K562 (cell line): ENCODE measurements at regions not wholly inside any gene's neighbourhood (a gene's known extent, or its start where the extent isn't known, plus 50 kb on each side); places are given as distances from the start of the nearest gene placed in this dataset.

ENCODE experiments used
- ATAC-seq: fragments of 200-7000 bp; cut with Tn5 transposase; 3 replicates; pipeline ENCODE4 v1.9.1; 2020; ENCODE audit warnings: moderate library complexity
- BruUV-seq: library from RNA; stranded (reverse); fragments of 400-500 nt; replicated peaks from 2 replicates; lab custom pipeline; 2021; lab: Mats Ljungman, UMichigan
- CTCF ChIA-PET: fragments of 300-600 bp; formaldehyde crosslinking; extraction: SDS; loops from one replicate; lab custom pipeline; 2021; ENCODE audit warnings: low intra/inter-chr PET ratio; lab: Yijun Ruan, JAX
- POLR2A ChIA-PET: fragments of 300-600, 350-650 bp; sonication (Branson Sonifier 250); formaldehyde crosslinking; extraction: SDS; loops from one replicate; lab custom pipeline; 2021; ENCODE audit warnings: antibody characterized with exemption, inconsistent platforms; lab: Yijun Ruan, JAX
- DNase-seq, 4 experiments: peaks; one replicate each; pipeline versions ENCODE4 v3.0.0 to v3.0.0-alpha.2; 2011 to 2018; ENCODE audit warnings: low spot score in 3 of 4, mixed read lengths in 3 of 4; ENCODE audit errors: extremely low read depth in 1 of 4
- FAIRE-seq: peaks from 2 replicates; lab custom pipeline; 2011; peaks lifted over from hg19 to GRCh38; lab: Jason Lieb, UNC
- H2AFZ ChIP-seq: 2 replicates; pipeline ENCODE4 v1.6.0; 2011; ENCODE audit warnings: low read depth, low read length, control low read depth, inconsistent platforms
- H3K27ac ChIP-seq: fragments of 200-600 bp; 3 replicates; pipeline ENCODE4 v1.8.0; 2011; ENCODE audit warnings: low read depth, mild to moderate bottlenecking, control low read depth, inconsistent platforms, low read length, moderate library complexity, mixed read lengths; ENCODE audit errors: extremely low read depth
- H3K27me3 ChIP-seq, 2 experiments: fragments of 300-600 bp in 1 of 2; 2 replicates in 1 of 2; 3 replicates in 1 of 2; pipeline versions ENCODE4 v1.6.0 to v1.8.0; 2011; ENCODE audit warnings: inconsistent platforms in 2 of 2, low read length in 2 of 2, mild to moderate bottlenecking in 1 of 2, mixed read lengths in 1 of 2, moderate library complexity in 1 of 2; ENCODE audit not compliant: control insufficient read depth in 2 of 2, insufficient read depth in 2 of 2
- H3K36me3 ChIP-seq: fragments of 300-600 bp; 3 replicates; pipeline ENCODE4 v1.8.0; 2011; ENCODE audit warnings: mild to moderate bottlenecking, low read length, inconsistent platforms; ENCODE audit not compliant: control insufficient read depth, insufficient read depth
- H3K4me1 ChIP-seq, 2 experiments: fragments of 200-600 bp in 1 of 2; replicated peaks in 1 of 2; 2 replicates in 1 of 2; 3 replicates in 1 of 2; pipeline versions ENCODE4 v1.5.1 to v1.8.0; 2011; ENCODE audit warnings: inconsistent platforms in 2 of 2, low read length in 2 of 2, mild to moderate bottlenecking in 1 of 2, mixed read lengths in 1 of 2, moderate library complexity in 1 of 2; ENCODE audit not compliant: control insufficient read depth in 2 of 2, insufficient read depth in 2 of 2
- H3K4me2 ChIP-seq: 2 replicates; pipeline ENCODE4 v1.6.1; 2011; ENCODE audit warnings: low read length, control low read depth, inconsistent platforms, mixed read lengths; ENCODE audit not compliant: insufficient read depth
- H3K4me3 ChIP-seq: fragments of 200-600 bp; sonication (generic), shearing (Covaris generic); 2 replicates; pipeline ENCODE4 v1.5.1; 2016; ENCODE audit warnings: control low read depth, inconsistent platforms
- H3K79me2 ChIP-seq: fragments of 200-600 bp; 3 replicates; pipeline ENCODE4 v1.8.0; 2011; ENCODE audit warnings: low read length, inconsistent platforms; ENCODE audit not compliant: control insufficient read depth, insufficient read depth
- H3K9ac ChIP-seq, 2 experiments: 2 replicates each; pipeline versions ENCODE4 v1.6.0 to v1.6.1; 2011; ENCODE audit warnings: low read depth in 2 of 2, low read length in 2 of 2, control low read depth in 1 of 2, inconsistent platforms in 1 of 2, mild to moderate bottlenecking in 1 of 2, mixed read lengths in 1 of 2; ENCODE audit not compliant: insufficient read depth in 1 of 2
- H3K9me1 ChIP-seq: one replicate; pipeline ENCODE4 v1.6.0; 2011; ENCODE audit warnings: inconsistent platforms, mild to moderate bottlenecking, low read length, moderate library complexity; ENCODE audit not compliant: control insufficient read depth, insufficient read depth
- H3K9me3 ChIP-seq: replicated peaks from 2 replicates; pipeline ENCODE4 v1.5.1; 2011; ENCODE audit warnings: low read depth, low read length, inconsistent platforms; ENCODE audit not compliant: control insufficient read depth, insufficient read depth
- H4K20me1 ChIP-seq: replicated peaks from 2 replicates; pipeline ENCODE4 v1.6.1; 2011; ENCODE audit warnings: low read length, inconsistent platforms, mixed read lengths; ENCODE audit not compliant: control insufficient read depth, insufficient read depth
- BACH1 ChIP-seq: fragments of 200-800 bp; sonication (Bioruptor generic); IDR thresholded peaks from 2 replicates; pipeline ENCODE4 v1.6.1; 2016; ENCODE audit warnings: missing genetic modification characterization, missing compliant biosample characterization
- CBFA2T2 ChIP-seq: fragments of 450-650 bp; conservative IDR thresholded peaks from 2 replicates; pipeline ENCODE4 v1.6.1; 2017; ENCODE audit warnings: mild to moderate bottlenecking
- CBFA2T3 ChIP-seq: fragments of 450-650 bp; IDR thresholded peaks from 2 replicates; pipeline ENCODE4 v1.6.1; 2017
- CTCF ChIP-seq, 3 experiments: IDR thresholded peaks in 2 of 3; conservative IDR thresholded peaks in 1 of 3; 2 replicates each; pipeline ENCODE4 v1.5.1; 2011 to 2012; ENCODE audit warnings: low read length in 3 of 3, mild to moderate bottlenecking in 3 of 3, control low read depth in 2 of 3, improper control_type of control experiment in 1 of 3, inconsistent platforms in 1 of 3, low read depth in 1 of 3, mixed read lengths in 1 of 3, moderate library complexity in 1 of 3; ENCODE audit not compliant: insufficient read depth in 2 of 3
- ETV5 ChIP-seq: sonication (generic); formaldehyde crosslinking; IDR thresholded peaks from 2 replicates; pipeline ENCODE4 v1.4.0; 2020; ENCODE audit warnings: low read depth, mild to moderate bottlenecking, missing genetic modification reagents
- REST ChIP-seq, 2 experiments: fragments of 450-650 bp; formaldehyde crosslinking in 1 of 2; IDR thresholded peaks; 2 replicates each; pipeline versions ENCODE4 v1.4.0 to v1.6.1; 2014 to 2020; ENCODE audit warnings: mild to moderate bottlenecking in 2 of 2, borderline replicate concordance in 1 of 2, low read depth in 1 of 2
- TAL1 ChIP-seq: fragments of 450-650 bp; IDR thresholded peaks from 2 replicates; pipeline ENCODE4 v1.6.1; 2016; ENCODE audit warnings: mild to moderate bottlenecking
- TEAD4 ChIP-seq, 2 experiments: sonication (generic) in 1 of 2; formaldehyde crosslinking in 1 of 2; IDR thresholded peaks; 2 replicates each; pipeline versions ENCODE4 v1.6.1 to v1.8.0; 2012 to 2022; ENCODE audit warnings: borderline replicate concordance in 1 of 2, inconsistent platforms in 1 of 2, low read length in 1 of 2, mild to moderate bottlenecking in 1 of 2, missing genetic modification reagents in 1 of 2
- XRCC5 ChIP-seq: fragments of 200-400 bp; formaldehyde crosslinking; IDR thresholded peaks from 2 replicates; pipeline ENCODE4 v1.6.1; 2017; ENCODE audit warnings: low read depth, mild to moderate bottlenecking, low read length
- ZNF217 ChIP-seq: sonication (generic); formaldehyde crosslinking; IDR thresholded peaks from 2 replicates; pipeline ENCODE4 v1.8.0; 2022; ENCODE audit warnings: mild to moderate bottlenecking, missing genetic modification reagents
- WGBS: fragments of 100-300 bp; shearing (Covaris generic); methylation state at CpG from one replicate; pipeline ENCODE4 v1.1.6; 2016; ENCODE audit warnings: low coverage, mixed read lengths; ENCODE audit not compliant: insufficient coverage; ENCODE audit errors: missing lambda C conversion rate; 5-methylcytosine and 5-hydroxymethylcytosine counted together
- in situ Hi-C: fragments of 300-500 bp; cut with MboI; formaldehyde crosslinking; loops from 4 replicates; pipeline ENCODE4 v1.15.0; 2018; ENCODE audit warnings: inconsistent platforms, mixed read lengths
- intact Hi-C: fragments of 100-400 bp; cut with micrococcal nuclease; formaldehyde crosslinking; loops from 2 replicates; pipeline ENCODE4 v1.14.2; 2022

- Histone ChIP-seq H3K9me1 (no peaks in the 10 kb centered on the region), H3K9ac (no peak overlapping the region), H3K4me2 (no peak overlapping the region), H3K36me3 (no peaks in the 10 kb centered on the region), H3K79me2 (no peaks in the 10 kb centered on the region), H3K4me3 (no peak overlapping the region), H3K27ac (no peak overlapping the region), H2AFZ (0 out of 2 replicates have a peak overlapping the region, but pooled peaks have one; percentile 27), H3K9me3 (no peaks in the 10 kb centered on the region), H3K27me3 (no peaks in the 10 kb centered on the region), H3K4me1 (no peaks in the 10 kb centered on the region), H4K20me1 (no peaks in the 10 kb centered on the region)
- BruUV-seq, result no TSS peak
- DNase-seq (peak in 1 of 4 experiments; percentile 3), ATAC-seq (no peak), FAIRE-seq (no peak)
- CTCF ChIA-PET, result no interaction called here
- intact Hi-C loops, result no loop called here
- POLR2A ChIA-PET, result interaction anchor here (1.1 kb wide), 1 partner anchor 12 kb away, joined by 4 read pairs; no protein-coding TSS in a partner anchor
- WGBS, result 3% methylated on average over 4 of the region's 4 CpGs
- in situ Hi-C loops, result no loop called here
- peak; percentile 25; the same call in 1 of the 2 replicates for TF ChIP-seq TAL1
- TF ChIP-seq REST (IDR thresholded peaks at IDR 0.05; ENCODE audit: borderline replicate concordance), result no peak
- TF ChIP-seq REST (CRISPR knock-in tag; IDR thresholded peaks at IDR 0.05; ENCODE audit: low read depth), result no peak
- TF ChIP-seq BACH1 (tag), result no peak
- peak; percentile 27; the same call in 1 of the 2 replicates for TF ChIP-seq CBFA2T2
- peak; percentile 52 for TF ChIP-seq CBFA2T3
- no peak for TF ChIP-seq ETV5
- TF ChIP-seq XRCC5, result no peak
- TF ChIP-seq TEAD4 (IDR thresholded peaks at IDR 0.05; ENCODE audit: low read length), result peak; percentile 16; the same call in 1 of the 2 replicates
- no peak for TF ChIP-seq TEAD4 (CRISPR knock-in tag; IDR thresholded peaks at IDR 0.05; ENCODE audit: borderline replicate concordance)
- TF ChIP-seq CTCF (IDR thresholded peaks at IDR 0.05 in 2 of 3, conservative IDR thresholded peaks at IDR 0.05 in 1 of 3; ENCODE audit: insufficient read depth in 2 of 3, low read depth in 1 of 3, low read length in 3 of 3), result no peak
- no peak for TF ChIP-seq ZNF217 (CRISPR knock-in tag)
Measured at GRCh38 chr6:90819483-90819882, 232.6 kb upstream of the MAP3K7 start.
